ENCODE measurements at regions not wholly inside any gene's neighbourhood (a gene's known extent, or its start where the extent isn't known, plus 50 kb on each side); places are given as distances from the start of the nearest gene placed in this dataset.

DNA sequence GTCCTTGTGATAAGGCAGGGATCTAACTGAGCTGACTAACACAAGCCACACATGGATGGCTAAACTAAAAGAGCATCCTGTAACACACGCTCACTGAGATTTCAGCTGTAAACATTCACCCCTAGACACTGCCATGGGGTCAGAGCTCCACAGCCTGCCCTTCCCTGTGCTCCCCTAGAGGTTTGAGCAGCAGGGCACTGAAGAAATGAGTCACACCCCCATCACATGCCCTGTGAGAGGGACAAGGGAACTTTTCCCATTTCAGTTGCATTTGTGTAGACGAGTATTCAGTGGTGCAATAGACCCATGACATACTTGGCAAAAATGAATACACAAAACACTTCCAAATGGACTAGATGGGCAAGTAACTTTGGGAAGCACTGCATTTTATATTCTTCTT lies 402.4 kb upstream of the LRRTM1 start:
- TF ChIP-seq GATA3 (IDR thresholded peaks at IDR 0.05; ENCODE audit: low read depth, low read length), result no peak
- no peak for TF ChIP-seq GATA2 (IDR thresholded peaks at IDR 0.05; ENCODE audit: low read depth, low read length)

Measured in SH-SY5Y (cell line).